ENCODE measurements at regions not wholly inside any gene's neighbourhood (a gene's known extent, or its start where the extent isn't known, plus 50 kb on each side); places are given as distances from the start of the nearest gene placed in this dataset.

- Histone ChIP-seq H3F3A (ENCODE audit: insufficient read depth) (no peaks in the 10 kb centered on the region), H3K9ac (no peak overlapping the region), H3K4me2 (ENCODE audit: unreplicated experiment) (no peak overlapping the region), H3K9me2 (ENCODE audit: insufficient read depth) (no peaks in the 10 kb centered on the region), H3K27me3 (replicated peaks; ENCODE audit: insufficient read depth) (peaks cover 28% of the 10 kb centered on the region), H3K4me3 (no peak overlapping the region), H3K27ac (no peak overlapping the region), H4K20me1 (ENCODE audit: insufficient read depth) (no peaks in the 10 kb centered on the region), H3K36me3 (ENCODE audit: low read depth) (no peaks in the 10 kb centered on the region), H3K79me2 (ENCODE audit: insufficient read depth) (no peaks in the 10 kb centered on the region), H2AFZ (no peak overlapping the region), H3K9me3 (ENCODE audit: low read depth) (no peaks in the 10 kb centered on the region), H3K4me1 (ENCODE audit: insufficient read depth) (no peaks in the 10 kb centered on the region)
- in situ Hi-C loops (cut with MboI), result no loop called here
- DNase-seq, result no peak
- WGBS, 2 experiments (ENCODE audit: low coverage in 1 of 2, low lambda C conversion rate in 2 of 2, missing lambda C conversion rate in 2 of 2), result 64 to 67% methylated on average over 19 of the region's 19 CpGs
- no peak for TF ChIP-seq EZH2phosphoT487 (IDR thresholded peaks at IDR 0.05; ENCODE audit: insufficient read depth, low read depth)
- TF ChIP-seq EZH2 (IDR thresholded peaks at IDR 0.05; ENCODE audit: insufficient read depth, poor library complexity, severe bottlenecking), result no peak
Measured at GRCh38 chr14:101123618-101124510, 220.3 kb upstream of the RTL1 start.

- H3K27me3 ChIP-seq (replicated peaks; ENCODE audit: insufficient read depth), result peaks cover 31% of the 10 kb centered on the region
- H3K9ac ChIP-seq, result no peak overlapping the region
- no peak for TF ChIP-seq EZH2phosphoT487 (IDR thresholded peaks at IDR 0.05; ENCODE audit: insufficient read depth, low read depth)
- H3K9me2 ChIP-seq (ENCODE audit: insufficient read depth), result no peaks in the 10 kb centered on the region
- no peaks in the 10 kb centered on the region for H3K36me3 ChIP-seq (ENCODE audit: low read depth)
- H3K4me1 ChIP-seq (ENCODE audit: insufficient read depth), result no peaks in the 10 kb centered on the region
- no peak overlapping the region for H3K4me2 ChIP-seq (ENCODE audit: unreplicated experiment)
- no peak for DNase-seq
- H3K9me3 ChIP-seq (ENCODE audit: low read depth), result no peaks in the 10 kb centered on the region
- no peaks in the 10 kb centered on the region for H4K20me1 ChIP-seq (ENCODE audit: insufficient read depth)
- WGBS, 2 experiments (ENCODE audit: low coverage in 1 of 2, low lambda C conversion rate in 2 of 2, missing lambda C conversion rate in 2 of 2), result 51 to 54% methylated on average over 11 of the region's 11 CpGs
- in situ Hi-C loops (cut with MboI), result no loop called here
- no peaks in the 10 kb centered on the region for H3F3A ChIP-seq (ENCODE audit: insufficient read depth)
- H3K27ac ChIP-seq, result no peak overlapping the region
- H3K4me3 ChIP-seq, result no peak overlapping the region
- H3K79me2 ChIP-seq (ENCODE audit: insufficient read depth), result no peaks in the 10 kb centered on the region
- no peak overlapping the region for H2AFZ ChIP-seq
Measured at GRCh38 chr14:101124815-101125214, 221.3 kb upstream of the RTL1 start.

GRCh38 chr14:101125313-101125712, 221.8 kb upstream of the RTL1 start:
- Histone ChIP-seq H3K27me3 (replicated peaks; ENCODE audit: insufficient read depth) (peaks cover 32% of the 10 kb centered on the region), H2AFZ (no peak overlapping the region), H3K36me3 (ENCODE audit: low read depth) (no peaks in the 10 kb centered on the region), H3K9ac (no peak overlapping the region), H4K20me1 (ENCODE audit: insufficient read depth) (no peaks in the 10 kb centered on the region), H3K9me2 (ENCODE audit: insufficient read depth) (no peaks in the 10 kb centered on the region), H3K4me2 (ENCODE audit: unreplicated experiment) (no peak overlapping the region), H3K27ac (no peak overlapping the region), H3K4me1 (ENCODE audit: insufficient read depth) (no peaks in the 10 kb centered on the region), H3K79me2 (ENCODE audit: insufficient read depth) (no peaks in the 10 kb centered on the region), H3K4me3 (no peak overlapping the region), H3K9me3 (ENCODE audit: low read depth) (no peaks in the 10 kb centered on the region), H3F3A (ENCODE audit: insufficient read depth) (no peaks in the 10 kb centered on the region)
- WGBS, 2 experiments (ENCODE audit: low coverage in 1 of 2, low lambda C conversion rate in 2 of 2, missing lambda C conversion rate in 2 of 2), result 78% methylated on average over 10 of the region's 10 CpGs
- in situ Hi-C loops (cut with MboI), result no loop called here
- TF ChIP-seq EZH2phosphoT487 (IDR thresholded peaks at IDR 0.05; ENCODE audit: insufficient read depth, low read depth), result no peak
- no peak for TF ChIP-seq EZH2 (IDR thresholded peaks at IDR 0.05; ENCODE audit: insufficient read depth, poor library complexity, severe bottlenecking)
- no peak for DNase-seq

- TF ChIP-seq EZH2phosphoT487 (IDR thresholded peaks at IDR 0.05; ENCODE audit: insufficient read depth, low read depth) (no peak), EZH2 (IDR thresholded peaks at IDR 0.05; ENCODE audit: insufficient read depth, poor library complexity, severe bottlenecking) (no peak)
- Histone ChIP-seq H3F3A (ENCODE audit: insufficient read depth) (no peaks in the 10 kb centered on the region), H3K9me3 (ENCODE audit: low read depth) (no peaks in the 10 kb centered on the region), H3K9ac (no peak overlapping the region), H4K20me1 (ENCODE audit: insufficient read depth) (no peaks in the 10 kb centered on the region), H3K36me3 (ENCODE audit: low read depth) (no peaks in the 10 kb centered on the region), H3K4me3 (no peak overlapping the region), H3K27me3 (replicated peaks; ENCODE audit: insufficient read depth) (peaks cover 33% of the 10 kb centered on the region), H2AFZ (no peak overlapping the region), H3K9me2 (ENCODE audit: insufficient read depth) (no peaks in the 10 kb centered on the region), H3K4me2 (ENCODE audit: unreplicated experiment) (no peak overlapping the region), H3K27ac (no peak overlapping the region), H3K4me1 (ENCODE audit: insufficient read depth) (no peaks in the 10 kb centered on the region), H3K79me2 (ENCODE audit: insufficient read depth) (no peaks in the 10 kb centered on the region)
- 70 to 73% methylated on average over 34 to 36 of the region's 37 CpGs for WGBS, 2 experiments (ENCODE audit: low coverage in 1 of 2, low lambda C conversion rate in 2 of 2, missing lambda C conversion rate in 2 of 2)
- in situ Hi-C loops (cut with MboI), result no loop called here
- no peak for DNase-seq
Measured at GRCh38 chr14:101125719-101126651, 222.5 kb upstream of the RTL1 start.
